CD4-positive, alpha-beta T cell treated with Interleukin-17A for 1 hour (primary cell): ENCODE measurements at regions not wholly inside any gene's neighbourhood (a gene's known extent, or its start where the extent isn't known, plus 50 kb on each side); places are given as distances from the start of the nearest gene placed in this dataset.
"Not testable (repeated sequence)": the region's sequence is repeated elsewhere in the genome, so short reads cannot be mapped to it uniquely, and the experiment has no call there.

Experiments used
- DNase-seq: peaks from one replicate; pipeline ENCODE4 v3.0.0-alpha.2; 2020

DNA sequence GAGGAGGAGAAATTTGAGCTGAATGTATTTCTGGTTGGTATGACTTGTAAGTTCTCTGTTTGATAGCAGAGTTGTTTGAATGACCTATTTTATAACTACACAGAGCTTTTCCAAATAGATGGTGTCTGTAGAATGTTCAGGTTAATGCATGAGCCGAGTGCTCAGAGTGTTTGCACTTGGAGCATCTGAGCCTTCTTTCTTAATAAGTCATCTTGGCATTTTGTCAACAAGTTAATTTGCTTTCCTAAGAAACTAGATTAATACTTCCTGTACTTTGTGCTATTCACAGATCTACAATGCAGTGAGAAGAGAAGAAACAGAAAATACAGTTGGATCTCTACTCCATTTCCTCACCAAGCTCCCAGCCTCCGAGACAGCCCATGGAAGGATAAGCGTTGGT, 138.2 kb downstream of the PLCE1 start:
- no peak for DNase-seq

DNA sequence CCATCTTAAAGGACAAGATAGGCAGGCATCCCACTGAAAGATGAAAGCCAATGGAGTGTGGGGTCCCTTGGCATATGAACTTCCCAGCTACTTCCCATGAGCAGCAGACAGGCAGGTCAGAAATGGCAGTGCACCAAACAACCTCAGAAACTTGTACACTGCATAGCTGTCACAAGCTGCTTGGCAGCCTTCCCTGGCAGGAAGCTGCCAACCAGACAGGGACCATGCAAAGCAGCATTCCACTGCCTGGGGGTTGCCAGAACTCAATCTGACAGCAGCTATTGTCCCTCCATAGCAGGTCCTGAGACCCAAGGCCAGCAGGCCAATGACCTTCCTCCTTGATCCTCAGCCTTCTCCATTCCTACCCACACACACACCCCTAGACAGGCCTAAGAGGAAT, 139.5 kb downstream of the PLCE1 start:
- DNase-seq: no peak

DNA sequence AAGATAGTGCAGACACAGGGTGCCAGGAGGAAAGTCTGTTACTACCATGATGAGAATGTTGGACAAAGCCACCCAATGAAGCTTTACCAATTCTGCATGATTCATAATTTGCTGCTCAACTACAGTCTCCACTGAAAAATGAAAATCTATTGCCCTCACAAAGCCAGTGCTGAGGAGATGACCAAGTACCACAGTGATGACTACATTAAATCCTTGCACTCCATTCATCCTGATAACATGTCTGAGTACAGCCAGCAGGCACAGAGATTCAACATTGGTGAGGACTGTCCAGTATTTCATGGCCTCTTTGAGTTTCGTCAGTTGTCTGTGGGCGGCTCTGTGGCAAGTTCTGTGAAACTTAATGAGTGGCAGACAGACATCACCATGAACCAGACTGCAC, 144.0 kb downstream of the PLCE1 start:
- no peak for DNase-seq

DNA sequence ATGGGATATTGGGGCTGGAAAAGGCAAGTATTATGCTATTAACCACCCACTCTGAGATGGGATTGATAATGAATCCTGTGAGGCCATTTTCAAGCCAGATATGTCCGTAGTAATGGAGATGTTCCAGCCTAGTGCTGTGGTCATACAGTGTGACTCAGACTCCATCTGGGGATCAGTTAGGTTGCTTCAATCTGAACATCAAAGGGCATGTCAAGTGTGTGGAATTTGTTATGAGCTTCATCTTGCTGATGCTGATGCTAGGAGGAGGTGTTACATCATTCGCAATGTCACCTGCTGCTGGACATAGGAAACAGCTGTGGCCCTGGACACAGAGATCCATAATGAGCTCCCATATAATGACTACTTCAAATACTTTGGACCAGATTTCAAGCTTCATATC, 144.7 kb downstream of the PLCE1 start:
- no peak for DNase-seq

DNA sequence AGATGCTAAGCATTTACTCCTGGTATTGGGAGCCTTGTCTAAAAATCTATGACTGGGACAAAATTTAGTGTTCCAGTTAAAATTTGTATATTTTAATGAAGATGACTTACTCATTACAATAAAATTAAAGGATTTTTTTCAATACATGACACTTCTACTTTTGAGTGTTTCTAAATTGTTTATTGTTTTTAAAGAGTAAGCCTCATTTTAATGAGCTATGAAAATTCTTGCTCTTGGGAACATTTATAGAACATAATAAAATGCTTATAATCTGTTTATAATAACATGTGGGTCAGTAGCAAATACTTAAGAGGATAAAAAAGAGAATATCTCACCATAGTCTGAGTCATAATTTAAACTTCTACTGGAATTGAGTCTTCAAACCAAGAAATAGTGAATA, 149.5 kb downstream of the PLCE1 start:
- DNase-seq: no peak

DNA sequence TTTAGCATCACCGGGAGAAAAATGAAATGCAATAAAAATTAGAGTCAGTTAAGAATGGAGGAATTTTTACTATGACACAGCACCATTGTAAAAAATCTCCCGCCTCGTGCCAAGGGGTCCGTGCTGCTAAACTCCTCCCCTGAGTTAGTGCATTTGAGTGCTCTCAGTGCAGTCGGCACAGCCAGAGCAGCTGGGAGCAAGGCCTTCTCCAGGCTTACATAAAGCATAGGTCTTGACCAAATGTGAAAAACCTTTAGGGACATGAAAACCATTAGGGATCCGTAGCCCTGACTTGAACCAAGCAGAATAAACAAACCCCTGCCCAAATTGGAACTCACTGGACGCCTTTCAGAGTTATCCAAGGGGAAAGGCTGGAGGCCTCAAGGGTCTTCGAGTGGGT, 152.6 kb downstream of the PLCE1 start:
- no peak for DNase-seq

DNA sequence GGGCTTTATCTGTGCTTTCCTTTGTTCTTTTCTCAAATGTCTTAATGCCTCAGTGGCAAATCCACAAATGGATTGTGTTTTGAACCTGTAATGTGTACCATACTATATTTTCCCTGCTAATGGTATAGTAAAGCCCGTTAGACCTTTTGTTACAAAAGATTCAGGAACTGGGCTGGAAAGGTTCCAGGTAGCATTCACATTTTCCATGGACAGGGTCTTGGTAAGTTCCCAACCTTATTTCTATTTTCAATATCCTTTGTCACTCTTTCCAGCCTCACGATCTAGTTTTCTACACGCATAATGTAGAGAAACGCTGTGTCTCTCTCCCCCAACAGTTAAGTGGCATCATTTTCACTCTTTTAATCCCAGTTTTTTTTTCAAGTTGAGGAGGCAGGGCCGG, 153.0 kb downstream of the PLCE1 start:
- no peak for DNase-seq

DNA sequence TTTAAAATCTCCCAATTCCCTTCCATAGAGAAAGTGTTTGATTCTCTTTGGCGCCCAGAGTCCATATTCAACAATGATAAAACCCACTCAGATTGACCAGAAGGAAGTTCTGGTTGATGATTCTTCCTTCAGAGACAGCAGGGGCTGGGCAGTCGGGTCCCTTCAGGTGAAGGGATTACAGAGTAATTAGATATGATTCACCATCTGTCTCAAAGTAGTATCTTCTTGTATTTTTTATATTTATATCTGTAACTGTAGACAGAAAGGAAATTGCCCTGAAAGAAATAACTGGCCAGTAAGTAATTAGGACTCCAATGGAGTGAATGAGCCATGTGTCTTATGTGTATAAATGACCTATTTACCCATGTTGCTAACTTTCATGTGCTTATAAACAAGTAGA, 156.0 kb downstream of the PLCE1 start:
- DNase-seq: no peak

DNA sequence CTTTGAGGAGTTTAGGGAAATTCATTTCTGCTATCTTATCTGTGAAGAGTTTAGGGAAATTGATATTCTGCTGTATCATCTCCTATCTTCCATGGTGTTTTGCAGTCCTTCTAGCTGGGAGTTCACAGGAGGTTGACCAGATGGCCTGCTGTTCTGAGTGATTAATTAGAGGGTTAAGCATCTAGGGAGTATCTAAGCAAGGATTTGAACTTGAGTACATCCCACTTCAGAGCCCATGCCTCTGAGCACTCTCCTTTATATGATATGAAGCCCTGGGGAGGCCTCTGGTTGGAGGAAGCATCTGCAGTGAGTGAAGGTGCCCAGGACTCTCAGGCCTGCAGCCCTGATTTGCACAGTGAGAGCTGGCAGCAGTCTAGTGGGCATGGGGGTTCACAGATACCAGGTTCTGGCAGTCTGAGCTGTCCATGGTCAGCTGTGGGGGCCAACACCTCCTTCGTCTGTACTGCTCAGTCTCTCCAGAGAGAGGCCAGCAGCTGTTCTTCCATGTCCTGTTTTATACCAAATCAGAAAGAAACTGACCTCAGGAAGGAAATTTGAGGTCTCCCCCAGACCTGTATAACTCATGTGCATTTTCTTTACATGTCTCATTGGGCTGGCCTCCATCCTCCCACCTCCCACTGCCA, 156.9 kb downstream of the PLCE1 start:
- no peak for DNase-seq

DNA sequence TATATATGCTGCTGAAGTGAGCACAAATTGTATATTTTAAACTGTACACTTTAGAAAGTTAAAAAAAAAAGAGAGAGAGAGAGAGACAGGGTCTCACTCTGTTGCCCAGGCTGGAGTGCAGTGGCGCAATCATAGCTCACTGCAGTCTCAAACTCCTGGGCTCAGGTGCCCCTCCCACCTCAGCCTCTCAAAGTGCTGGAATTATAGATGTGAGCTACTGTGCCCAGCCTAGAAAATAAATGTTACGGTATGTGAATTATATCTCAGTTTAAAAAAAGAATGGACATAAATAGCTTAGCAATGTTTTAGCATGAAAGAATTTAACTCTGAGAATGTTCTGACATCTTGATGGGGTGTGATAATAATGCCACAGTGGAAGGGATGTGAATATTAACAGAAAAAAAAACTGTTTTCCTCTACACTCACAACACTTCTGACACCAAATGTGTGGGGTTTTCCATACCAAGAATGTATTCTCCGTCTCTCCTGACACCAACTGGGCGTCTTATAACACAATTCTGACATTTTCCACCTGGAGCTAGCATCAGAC, 162.1 kb downstream of the PLCE1 start:
- DNase-seq: no peak

DNA sequence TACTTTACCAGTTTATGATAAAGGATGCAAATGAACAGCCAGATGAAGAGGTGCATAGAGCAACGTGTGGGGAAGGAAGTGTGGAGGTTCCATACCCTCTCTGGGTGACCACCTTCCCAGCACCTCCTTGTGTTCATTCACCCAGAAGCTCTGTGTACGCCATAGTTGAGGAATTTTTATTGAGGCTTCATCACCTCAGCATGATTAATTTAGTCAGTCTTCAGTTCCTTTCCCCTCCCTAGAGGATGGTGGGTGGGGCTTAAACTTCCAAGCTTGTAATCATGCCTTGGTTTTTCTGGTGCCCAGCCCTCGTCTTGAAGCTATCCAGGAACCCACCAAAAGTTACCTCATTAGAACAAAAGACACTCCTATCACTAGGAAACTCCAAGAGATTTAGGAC, 162.7 kb downstream of the PLCE1 start:
- no peak for DNase-seq

DNA sequence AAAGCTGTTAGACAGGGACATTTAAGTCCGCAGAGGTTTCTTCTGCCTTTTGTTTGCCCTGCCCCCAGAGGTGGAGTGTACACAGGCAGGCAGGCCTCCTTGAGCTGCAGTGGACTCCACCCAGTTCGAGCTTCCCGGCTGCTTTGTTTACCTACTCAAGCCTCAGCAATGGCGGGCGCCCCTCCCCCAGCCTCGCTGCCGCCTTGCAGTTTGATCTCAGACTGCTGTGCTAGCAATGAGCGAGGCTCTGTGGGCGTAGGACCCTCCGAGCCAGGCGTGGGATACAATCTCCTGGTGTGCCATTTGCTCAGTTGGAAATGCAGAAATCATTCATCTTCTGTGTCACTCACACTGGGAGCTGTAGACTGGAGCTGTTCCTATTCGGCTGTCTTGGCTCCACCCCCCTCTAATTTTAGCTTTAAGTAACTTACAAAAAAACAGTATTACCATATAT, 171.5 kb downstream of the PLCE1 start:
- DNase-seq: not testable (repeated sequence)

DNA sequence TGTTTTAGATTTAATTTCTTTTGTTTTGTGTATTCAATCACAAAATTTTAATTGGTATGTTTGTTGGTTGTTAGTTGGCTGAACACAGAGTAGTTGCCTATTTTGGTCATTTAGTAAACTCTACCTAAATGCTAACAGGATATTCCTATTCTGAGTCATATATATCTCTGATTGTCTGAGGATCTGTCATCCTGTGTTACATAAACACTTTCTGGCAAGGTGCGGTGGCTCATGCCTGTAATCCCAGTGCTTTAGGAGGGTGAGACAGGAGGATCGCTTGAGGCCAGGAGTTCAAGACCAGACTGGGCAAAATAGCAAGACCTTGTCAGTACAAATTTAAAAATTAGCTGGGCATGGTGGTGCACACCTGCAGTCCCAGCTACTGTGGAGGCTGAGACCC, 178.6 kb downstream of the PLCE1 start:
- no peak for DNase-seq

DNA sequence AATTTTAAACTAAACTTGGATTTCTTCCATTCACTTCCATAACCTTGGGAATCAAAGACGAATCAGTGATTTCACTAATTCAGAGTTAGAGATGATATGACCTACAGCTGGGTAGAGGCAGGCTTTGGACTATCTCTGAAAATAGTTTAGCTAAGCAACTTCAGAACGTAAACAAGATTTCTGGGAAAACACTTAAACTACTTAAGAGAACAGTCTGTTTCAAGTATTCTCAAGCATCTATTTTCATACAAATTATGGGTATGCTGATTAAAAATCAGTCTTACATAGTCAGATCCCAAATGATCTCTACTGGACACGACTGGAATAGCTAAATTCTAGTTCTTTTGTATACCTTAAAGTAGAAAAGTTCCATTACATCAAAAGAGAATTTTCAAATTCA, 179.9 kb downstream of the PLCE1 start:
- no peak for DNase-seq

DNA sequence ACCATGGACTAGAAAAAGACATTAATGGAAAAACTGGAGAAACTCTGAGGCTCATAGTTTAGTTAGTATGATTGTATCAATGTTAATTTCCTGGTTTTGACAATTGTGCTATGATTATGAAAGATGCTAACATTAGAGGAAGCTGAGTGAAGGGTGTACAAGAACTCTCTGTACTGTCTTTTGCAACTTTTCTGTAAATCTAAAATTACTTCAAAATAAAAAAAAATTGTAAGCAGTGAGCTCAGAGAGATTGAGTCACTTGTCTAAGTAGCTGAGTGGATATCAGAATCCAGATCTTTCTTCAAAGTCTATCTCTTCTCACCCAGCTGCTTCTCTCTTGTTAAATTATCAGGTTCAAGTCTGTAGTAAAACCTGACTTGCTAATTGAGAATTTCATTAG, 181.1 kb downstream of the PLCE1 start:
- no peak for DNase-seq

DNA sequence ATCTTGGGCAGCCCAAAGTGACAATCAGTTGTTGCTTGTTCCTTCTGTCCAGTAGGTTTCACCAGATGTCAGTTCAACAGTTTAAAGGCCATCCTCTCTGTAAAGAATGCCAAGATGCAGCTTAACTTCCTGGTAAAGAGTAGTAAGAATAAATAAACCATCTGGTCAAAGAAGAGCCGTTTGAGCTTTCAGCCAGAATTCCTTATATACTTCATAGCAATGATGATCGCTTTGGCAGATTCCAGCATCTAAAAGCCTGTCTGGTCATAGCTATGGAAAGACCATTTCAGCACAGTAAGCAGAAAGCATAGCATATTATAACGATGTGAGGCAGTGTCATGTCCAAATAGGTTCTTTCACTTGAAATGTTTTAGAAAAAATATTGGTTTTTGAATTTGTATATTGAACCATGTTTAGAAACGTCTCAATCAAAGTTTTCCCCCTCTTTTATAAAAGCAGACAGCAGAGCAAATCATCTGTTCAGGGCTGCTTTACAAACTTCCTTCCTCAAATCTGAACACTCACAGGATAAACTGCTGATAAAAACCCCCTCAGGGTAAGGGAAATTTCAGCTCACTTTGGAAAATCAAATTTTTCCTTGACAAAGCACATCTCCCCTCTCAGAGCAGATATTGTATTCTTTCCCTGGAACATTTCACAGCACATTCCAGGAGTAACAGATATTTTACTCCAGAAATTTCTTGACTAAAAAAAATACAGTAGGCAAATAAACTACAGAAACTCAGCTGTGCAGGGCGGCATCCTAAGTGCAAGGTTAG, 184.1 kb downstream of the NOC3L start:
- DNase-seq: no peak

DNA sequence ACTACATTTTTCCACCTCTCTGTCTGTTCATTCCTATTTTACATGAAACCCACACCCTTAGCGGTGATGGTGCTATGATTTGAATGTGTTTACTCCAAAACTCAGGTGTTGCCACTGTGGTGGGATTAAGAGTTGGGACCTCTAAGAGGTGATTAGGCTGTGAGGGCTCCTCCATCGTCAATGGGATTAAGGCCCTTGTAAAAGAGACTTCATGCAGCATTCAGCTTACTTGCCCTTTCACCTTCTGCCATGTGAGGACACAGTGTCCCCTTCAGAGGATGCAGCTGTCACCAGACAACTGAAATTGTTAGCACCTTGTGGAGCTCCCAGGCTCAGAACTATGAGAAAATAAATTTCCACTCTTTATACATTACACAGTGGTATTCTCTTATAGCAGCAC, 182.2 kb downstream of the NOC3L start:
- DNase-seq: no peak

DNA sequence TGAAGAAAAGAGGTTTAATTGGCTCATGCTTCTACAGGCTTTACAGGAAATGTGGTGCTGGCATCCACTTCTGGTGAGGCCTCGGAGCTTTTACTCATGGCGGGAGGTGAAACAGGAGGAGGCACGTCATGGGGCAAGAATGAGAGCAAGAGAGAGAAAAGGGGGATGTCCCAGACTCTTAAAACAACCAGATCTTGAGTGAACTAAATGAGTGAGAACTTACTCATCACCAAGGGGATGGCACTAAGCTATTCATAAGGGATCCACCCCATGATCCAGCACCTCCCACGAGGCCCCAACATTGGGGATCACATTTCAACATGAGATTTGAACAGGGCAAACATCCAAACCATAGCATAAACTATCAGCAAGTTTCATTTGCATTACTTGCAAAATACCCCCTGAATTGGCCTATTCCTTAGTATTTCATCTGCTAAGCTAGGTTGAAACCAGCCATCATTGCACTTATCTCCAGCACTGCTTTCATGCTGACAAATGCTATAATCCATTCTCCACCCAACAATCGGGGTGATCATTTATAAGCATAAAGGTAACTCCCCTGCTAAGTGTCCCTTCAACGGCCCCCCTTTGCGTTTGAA, 179.0 kb downstream of the NOC3L start:
- DNase-seq: no peak

DNA sequence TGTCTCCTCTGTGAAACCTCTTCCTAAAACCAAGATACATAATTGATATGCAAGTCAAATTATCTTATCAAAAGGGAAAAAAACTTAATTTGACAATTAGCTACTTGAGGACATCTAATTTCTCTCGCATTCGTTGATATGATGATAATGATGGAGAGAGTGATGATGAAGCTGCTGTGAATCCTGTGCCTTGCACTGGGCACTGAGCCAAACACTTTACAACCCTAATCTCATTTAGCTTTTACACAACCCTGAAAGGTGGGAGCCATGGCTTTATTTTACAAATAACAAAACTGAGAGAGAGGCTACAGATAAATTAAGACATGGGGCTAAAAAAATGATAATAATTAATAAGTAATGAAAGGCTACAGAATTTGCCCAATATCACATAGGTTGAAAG, 176.0 kb downstream of the NOC3L start:
- DNase-seq: no peak

DNA sequence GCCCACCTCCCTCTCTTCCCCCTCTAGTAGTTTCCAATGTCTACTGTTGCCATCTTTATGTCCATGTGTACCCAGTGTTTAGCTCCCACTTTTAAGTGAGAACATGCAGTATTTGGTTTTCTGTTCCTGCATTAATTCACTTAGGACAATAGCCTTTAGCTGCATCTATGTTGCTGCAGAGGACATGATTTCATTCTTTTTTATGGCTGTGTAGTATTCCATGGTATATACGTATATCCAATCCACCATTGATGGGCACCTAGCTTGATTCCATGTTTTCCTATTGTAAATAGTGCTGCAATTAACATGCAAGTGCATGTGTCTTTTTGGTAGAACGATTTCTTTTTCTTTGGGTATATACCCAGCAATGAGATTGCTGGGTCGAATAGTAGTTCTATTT, 170.4 kb downstream of the NOC3L start:
- DNase-seq: no peak

DNA sequence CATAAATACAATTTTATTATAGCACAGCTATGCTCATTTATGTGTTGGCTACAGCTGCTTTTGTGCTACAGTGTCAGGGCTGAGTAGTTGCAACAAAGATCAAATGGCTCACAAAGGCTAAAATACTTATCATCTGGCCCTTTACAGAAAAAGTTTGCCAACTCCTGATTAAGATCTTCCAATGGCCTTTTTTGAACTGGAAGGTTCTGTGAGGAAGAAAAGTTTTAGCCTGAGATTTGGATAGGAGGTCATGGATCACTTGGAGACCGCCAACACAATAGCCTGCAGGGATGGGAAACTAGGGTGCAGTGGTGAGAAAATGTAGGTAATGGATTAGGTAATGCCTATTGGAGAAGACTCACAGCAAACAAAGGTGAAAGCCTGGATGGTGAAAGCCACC, 169.8 kb downstream of the NOC3L start:
- no peak for DNase-seq

DNA sequence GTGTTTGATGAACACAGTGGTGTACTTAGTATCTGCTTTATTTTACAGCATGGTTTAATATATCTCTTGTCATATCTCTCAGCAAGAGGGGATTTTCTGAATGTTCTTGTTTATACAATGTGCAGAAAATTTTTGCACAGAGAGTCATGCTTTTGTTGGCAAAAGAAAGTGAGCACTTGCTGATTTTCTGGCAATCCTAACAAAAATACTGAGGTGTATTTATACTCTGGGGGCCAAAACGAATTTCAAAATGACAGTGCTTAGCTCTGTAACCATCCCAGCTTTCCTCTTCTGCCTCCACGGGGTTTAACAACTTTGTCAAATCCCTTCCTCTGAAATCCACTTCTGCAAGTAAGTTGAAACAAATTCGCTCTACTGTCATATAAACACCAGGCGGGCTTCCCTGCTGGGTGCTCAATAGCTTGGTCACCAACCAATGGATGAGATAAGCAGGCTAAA, 169.2 kb downstream of the NOC3L start:
- no peak for DNase-seq

DNA sequence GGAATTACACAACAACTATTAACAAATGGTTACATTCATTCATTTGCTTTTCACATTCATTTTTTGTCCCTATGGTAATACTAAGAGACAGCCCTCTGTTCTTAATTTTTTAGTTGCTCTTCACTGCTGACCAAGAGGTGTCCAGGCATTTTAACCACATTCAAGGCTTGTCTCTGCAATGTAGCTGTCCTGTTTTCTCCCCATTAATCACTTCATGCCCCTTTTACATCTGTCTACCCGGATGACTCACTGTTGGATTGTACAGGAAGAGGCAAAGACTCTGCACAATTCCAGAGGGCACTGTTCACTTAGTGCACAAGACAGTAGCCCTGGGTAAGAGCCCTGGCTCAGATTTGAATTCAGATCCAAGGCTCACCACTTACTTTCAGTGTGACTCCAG, 168.5 kb downstream of the NOC3L start:
- DNase-seq: no peak

DNA sequence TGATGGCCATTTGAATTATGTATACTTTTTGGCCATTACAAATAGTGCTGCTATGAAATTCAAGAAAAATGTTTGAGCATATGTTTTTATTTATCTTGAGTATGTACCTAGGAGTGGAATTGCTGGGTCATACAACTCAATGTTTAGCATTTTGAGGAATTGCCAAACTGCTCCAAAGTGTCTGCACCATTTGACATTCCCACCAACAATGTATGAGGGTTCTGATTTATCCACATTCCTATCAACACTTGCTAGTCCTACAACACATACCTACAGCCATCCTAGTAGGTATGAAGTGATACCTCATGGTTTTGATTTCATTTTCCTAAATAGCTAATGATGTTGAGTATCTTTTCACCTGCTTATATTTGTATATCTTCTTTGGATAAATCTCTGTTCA, 165.5 kb downstream of the NOC3L start:
- DNase-seq: no peak
